Pancreas (tissue), 10 donors: ENCODE measurements at regions not wholly inside any gene's neighbourhood (a gene's known extent, or its start where the extent isn't known, plus 50 kb on each side); places are given as distances from the start of the nearest gene placed in this dataset.

Source experiments
- ATAC-seq, 4 donors: fragments of 200-7000 bp; cut with Tn5 transposase; one replicate each; pipeline versions ENCODE4 v1.8.0 to v1.9.1; 2020; ENCODE audit warnings: mild to moderate bottlenecking in 4 of 4, moderate library complexity in 4 of 4
- DNase-seq, 6 donors: peaks; one replicate each; pipeline ENCODE4 v3.0.0-alpha.2; 2020
- FAIRE-seq: peaks from 2 replicates; lab custom pipeline; 2012; peaks lifted over from hg19 to GRCh38; lab: Jason Lieb, UNC
- H3K27ac ChIP-seq, 4 donors: fragments of 200-600 bp; sonication (generic); 1 replicate in 3 of 4; 2 replicates in 1 of 4; pipeline versions ENCODE4 v1.5.0 to v1.8.0; 2020
- H3K27me3 ChIP-seq, 4 donors: fragments of 200-600 bp; one replicate each; pipeline ENCODE4 v1.8.0; 2021
- H3K36me3 ChIP-seq, 3 donors: fragments of 200-600 bp; sonication (generic) in 1 of 3; one replicate each; pipeline versions ENCODE4 v1.5.0 to v1.8.0; 2020 to 2021
- H3K4me1 ChIP-seq, 3 donors: fragments of 200-600 bp; one replicate each; pipeline ENCODE4 v1.8.0; 2021
- H3K4me3 ChIP-seq, 4 donors: fragments of 200-600 bp; sonication (generic) in 2 of 4; one replicate each; pipeline versions ENCODE4 v1.5.0 to v1.8.0; 2020 to 2021
- H3K9me3 ChIP-seq, 4 donors: fragments of 200-600 bp; one replicate each; pipeline ENCODE4 v1.8.0; 2021
- WGBS, 2 donors: extraction: QIAGEN DNeasy Blood & Tissue Kit; methylation state at CpG; one replicate each; pipeline ENCODE4 v1.1.7; 2013; 5-methylcytosine and 5-hydroxymethylcytosine counted together
- intact Hi-C, 3 donors: fragments of 100-400 bp; cut with DNase I; formaldehyde crosslinking; loops; one replicate each; pipeline versions ENCODE4 v1.11.1 to v1.14.2; 2022
- TF ChIP-seq, protein P1 (sequence below), 4 donors: fragments of 200-600 bp; sonication (generic) in 3 of 4; IDR thresholded peaks; one replicate each; pipeline versions ENCODE4 v1.5.0 to v1.8.0; 2021; ENCODE audit warnings: antibody characterized with exemption in 4 of 4
- donor health status: healthy with polysubstance abuse.
- donor health status: DM: no; HTN: no; CAD: no; lungs with moderate emphysema.
- donor health status: DM: no; HTN: no; CAD: no.
- donor health status: control.
- donor health status: control.
- donor health status: Bipolar disorder and iron deficiency.
- donor health status: DM: yes; HTN: yes; CAD: no.
- donor health status: DM: no; HTN: no; CAD: no.
- donor health status: DM: no; HTN: no; CAD: no.
- donor health status: DM: yes; HTN: yes; CAD: no.

DNA sequence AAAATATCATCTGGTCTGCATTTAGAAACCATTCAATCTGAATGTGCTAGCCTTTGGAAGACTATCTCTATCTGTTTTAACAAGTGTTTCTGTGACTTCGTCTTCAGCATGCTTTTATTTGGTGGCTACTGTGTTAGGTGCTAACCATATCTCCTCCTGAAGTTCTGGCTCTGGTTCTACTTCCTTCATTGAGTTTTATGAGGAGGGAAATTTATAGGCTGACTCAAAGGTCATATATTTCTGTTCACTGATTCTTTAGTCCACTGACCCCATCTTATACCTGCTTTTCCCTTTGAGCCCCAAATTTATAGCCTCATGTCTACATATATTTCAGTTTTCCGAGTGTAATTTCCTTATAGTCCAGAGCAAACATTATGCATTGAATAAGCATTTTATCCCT is 295.0 kb upstream of the RASGRP1 start:
- TF ChIP-seq, protein P1, sequence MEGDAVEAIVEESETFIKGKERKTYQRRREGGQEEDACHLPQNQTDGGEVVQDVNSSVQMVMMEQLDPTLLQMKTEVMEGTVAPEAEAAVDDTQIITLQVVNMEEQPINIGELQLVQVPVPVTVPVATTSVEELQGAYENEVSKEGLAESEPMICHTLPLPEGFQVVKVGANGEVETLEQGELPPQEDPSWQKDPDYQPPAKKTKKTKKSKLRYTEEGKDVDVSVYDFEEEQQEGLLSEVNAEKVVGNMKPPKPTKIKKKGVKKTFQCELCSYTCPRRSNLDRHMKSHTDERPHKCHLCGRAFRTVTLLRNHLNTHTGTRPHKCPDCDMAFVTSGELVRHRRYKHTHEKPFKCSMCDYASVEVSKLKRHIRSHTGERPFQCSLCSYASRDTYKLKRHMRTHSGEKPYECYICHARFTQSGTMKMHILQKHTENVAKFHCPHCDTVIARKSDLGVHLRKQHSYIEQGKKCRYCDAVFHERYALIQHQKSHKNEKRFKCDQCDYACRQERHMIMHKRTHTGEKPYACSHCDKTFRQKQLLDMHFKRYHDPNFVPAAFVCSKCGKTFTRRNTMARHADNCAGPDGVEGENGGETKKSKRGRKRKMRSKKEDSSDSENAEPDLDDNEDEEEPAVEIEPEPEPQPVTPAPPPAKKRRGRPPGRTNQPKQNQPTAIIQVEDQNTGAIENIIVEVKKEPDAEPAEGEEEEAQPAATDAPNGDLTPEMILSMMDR (IDR thresholded peaks at IDR 0.05) = no peak
- Histone ChIP-seq H3K27me3 (no peaks in the 10 kb centered on the region), H3K4me1 (no peaks in the 10 kb centered on the region), H3K27ac (no peak overlapping the region), H3K4me3 (no peak overlapping the region), H3K36me3 (no peaks in the 10 kb centered on the region), H3K9me3 (no peaks in the 10 kb centered on the region)
- no peak for DNase-seq
- WGBS, 2 donors = 71 to 73% methylated on average over 2 of the region's 2 CpGs
- ATAC-seq = no peak
- intact Hi-C loops = no loop called here
- FAIRE-seq = no peak

DNA sequence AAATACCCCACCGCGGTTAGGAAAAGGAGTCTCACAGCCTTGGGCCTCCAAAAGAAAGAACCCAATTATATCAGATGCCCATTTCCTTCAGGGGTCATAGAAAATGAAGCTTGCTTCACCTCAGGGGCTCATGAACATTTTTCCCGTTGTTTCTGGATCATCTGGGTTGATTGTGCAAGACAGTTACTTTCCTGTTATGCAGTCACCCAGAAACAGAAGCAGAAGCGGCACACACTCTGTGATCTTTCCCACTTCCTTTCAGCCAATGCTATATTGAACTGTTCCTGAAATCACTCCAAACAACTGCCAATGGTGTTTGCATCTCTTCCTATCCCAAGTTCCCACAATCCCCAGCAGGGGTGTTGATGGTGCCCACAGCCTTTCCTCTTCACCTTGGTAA is 295.6 kb upstream of the RASGRP1 start:
- Histone ChIP-seq H3K27me3 (no peaks in the 10 kb centered on the region), H3K27ac (no peak overlapping the region), H3K9me3 (no peaks in the 10 kb centered on the region), H3K4me1 (no peaks in the 10 kb centered on the region), H3K4me3 (no peak overlapping the region), H3K36me3 (no peaks in the 10 kb centered on the region)
- DNase-seq = no peak
- FAIRE-seq = no peak
- TF ChIP-seq, protein P1 (IDR thresholded peaks at IDR 0.05) = no peak
- WGBS, 2 donors = 72 to 78% methylated on average over 4 of the region's 4 CpGs
- ATAC-seq = peak in 2 of 4 donors; percentile 36 to 38
- intact Hi-C loops = no loop called here

DNA sequence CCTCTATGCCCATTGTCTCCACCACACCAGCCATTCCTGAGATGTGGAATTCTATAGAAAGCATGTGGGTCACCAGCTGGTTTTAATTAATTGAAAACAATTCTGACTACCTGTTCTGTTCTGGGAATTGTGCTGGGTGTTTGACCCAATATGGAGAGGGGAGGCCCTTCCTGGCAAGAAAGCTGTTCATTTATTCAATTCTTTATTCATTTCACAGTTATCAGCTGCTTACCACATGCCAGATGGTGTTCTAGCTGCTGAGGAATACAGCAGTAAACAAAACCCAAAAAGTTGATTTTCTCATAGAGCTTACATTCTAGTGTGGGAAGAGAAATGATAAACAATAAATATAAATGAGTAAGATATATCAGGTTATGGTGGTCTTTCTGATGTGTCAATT is 296.1 kb upstream of the RASGRP1 start:
- Histone ChIP-seq H3K4me3 (no peak overlapping the region), H3K9me3 (no peaks in the 10 kb centered on the region), H3K36me3 (no peaks in the 10 kb centered on the region), H3K4me1 (no peaks in the 10 kb centered on the region), H3K27me3 (no peaks in the 10 kb centered on the region), H3K27ac (no peak overlapping the region)
- no peak for DNase-seq
- ATAC-seq = no peak
- TF ChIP-seq, protein P1 (IDR thresholded peaks at IDR 0.05) = no peak
- intact Hi-C loops = no loop called here
- no peak for FAIRE-seq

DNA sequence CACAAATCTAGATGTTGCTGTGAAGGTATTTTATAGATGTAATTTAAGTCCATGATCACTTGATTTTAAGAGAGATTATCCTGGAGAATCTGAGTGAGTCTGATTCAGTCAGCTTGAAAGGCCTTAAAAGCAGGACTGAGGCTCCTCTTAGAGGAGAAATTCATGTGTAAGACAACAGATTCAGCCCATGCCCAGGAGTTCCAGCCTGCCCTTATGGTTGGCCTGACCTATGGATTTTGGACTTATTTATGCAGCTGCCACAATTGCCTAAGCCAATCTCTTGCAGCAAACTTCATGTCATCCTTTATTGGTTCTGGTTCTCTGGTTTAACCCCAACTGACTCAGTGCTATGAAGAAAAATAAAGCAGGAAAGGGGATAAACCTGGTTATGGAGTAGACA is 296.5 kb upstream of the RASGRP1 start:
- no peaks in the 10 kb centered on the region for H3K4me1 ChIP-seq
- no peaks in the 10 kb centered on the region for H3K36me3 ChIP-seq
- FAIRE-seq (no peak), DNase-seq (no peak), ATAC-seq (no peak)
- no peaks in the 10 kb centered on the region for H3K27me3 ChIP-seq
- H3K4me3 ChIP-seq = no peak overlapping the region
- intact Hi-C loops = no loop called here
- H3K27ac ChIP-seq = no peak overlapping the region
- TF ChIP-seq, protein P1 (IDR thresholded peaks at IDR 0.05) = no peak
- H3K9me3 ChIP-seq = no peaks in the 10 kb centered on the region

DNA sequence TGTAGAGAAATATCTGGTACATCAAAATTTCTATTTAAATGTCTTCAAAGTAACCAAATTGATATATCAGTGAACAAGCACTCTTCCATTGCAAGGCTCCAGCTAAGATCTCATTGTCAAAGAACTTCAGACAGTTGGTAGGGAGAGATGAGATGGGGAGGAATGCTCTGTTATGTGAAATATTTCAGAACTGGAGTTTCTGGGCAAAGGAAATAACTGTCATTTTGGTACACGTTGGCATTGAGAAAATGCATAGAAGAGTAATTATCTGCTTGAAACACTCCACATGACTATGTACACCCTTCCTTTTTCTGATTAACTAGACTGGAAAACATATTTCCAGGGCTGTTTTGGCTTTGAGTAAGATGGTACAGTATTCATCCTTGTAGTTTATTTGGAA is 297.5 kb upstream of the RASGRP1 start:
- H3K9me3 ChIP-seq = no peaks in the 10 kb centered on the region
- no peaks in the 10 kb centered on the region for H3K4me1 ChIP-seq
- no peak for FAIRE-seq
- WGBS, 2 donors = 39 to 53% methylated on average over 1 of the region's 1 CpG
- no peak overlapping the region for H3K4me3 ChIP-seq
- H3K27ac ChIP-seq = no peak overlapping the region
- H3K27me3 ChIP-seq = no peaks in the 10 kb centered on the region
- TF ChIP-seq, protein P1 (IDR thresholded peaks at IDR 0.05) = no peak
- no peak for ATAC-seq
- intact Hi-C loops = no loop called here
- DNase-seq = no peak
- H3K36me3 ChIP-seq = no peaks in the 10 kb centered on the region
